Caco-2 (cell line): ENCODE measurements at regions not wholly inside any gene's neighbourhood (a gene's known extent, or its start where the extent isn't known, plus 50 kb on each side); places are given as distances from the start of the nearest gene placed in this dataset.

ENCODE experiments used
- BruUV-seq: library from RNA; stranded (reverse); fragments of 400-500 nt; replicated peaks from 2 replicates; lab custom pipeline; 2021; lab: Mats Ljungman, UMichigan
- CTCF ChIA-PET: fragments of 300-600 bp; sonication (Branson Sonifier 250); formaldehyde crosslinking; loops from one replicate; lab custom pipeline; 2022; ENCODE audit warnings: antibody characterized with exemption; lab: Charles Lee
- POLR2A ChIA-PET: fragments of 300-600 bp; sonication (Branson Sonifier 250); formaldehyde crosslinking; loops from one replicate; lab custom pipeline; 2022; ENCODE audit warnings: antibody characterized with exemption; lab: Charles Lee
- DNase-seq, 2 experiments: peaks; one replicate each; pipeline versions ENCODE4 v3.0.0 to v3.0.0-alpha.2; 2020 to 2022
- H3K27me3 ChIP-seq: replicated peaks from 2 replicates; pipeline ENCODE4 v1.6.0; 2011; ENCODE audit warnings: low read length; ENCODE audit not compliant: control insufficient read depth, insufficient read depth
- H3K36me3 ChIP-seq: 2 replicates; pipeline ENCODE4 v1.5.1; 2011; ENCODE audit warnings: low read length; ENCODE audit not compliant: control insufficient read depth, insufficient read depth
- H3K4me1 ChIP-seq: fragments of 250-450 bp; sonication (Bioruptor Pico); 2 replicates; pipeline ENCODE4 v1.5.1; 2020; ENCODE audit warnings: mild to moderate bottlenecking
- H3K4me3 ChIP-seq: 2 replicates; pipeline ENCODE4 v1.5.1; 2011; ENCODE audit warnings: low read depth, mild to moderate bottlenecking, control low read depth, low read length
- H3K9me3 ChIP-seq: fragments of 250-450 bp; sonication (Bioruptor Pico); 2 replicates; pipeline ENCODE4 v1.5.1; 2020; ENCODE audit warnings: mild to moderate bottlenecking, moderate library complexity
- H3K27ac Mint-ChIP-seq: one replicate; pipeline ENCODE4 v1.8.0; 2022; ENCODE audit warnings: mixed read lengths; ENCODE audit not compliant: unreplicated experiment
- H3K27me3 Mint-ChIP-seq: one replicate; pipeline ENCODE4 v1.8.0; 2022; ENCODE audit warnings: mixed read lengths; ENCODE audit not compliant: insufficient read depth, unreplicated experiment
- H3K36me3 Mint-ChIP-seq: one replicate; pipeline ENCODE4 v1.8.0; 2022; ENCODE audit warnings: mild to moderate bottlenecking, mixed read lengths; ENCODE audit not compliant: insufficient read depth, unreplicated experiment
- H3K4me1 Mint-ChIP-seq: one replicate; pipeline ENCODE4 v1.8.0; 2022; ENCODE audit warnings: low read depth, mixed read lengths; ENCODE audit not compliant: unreplicated experiment
- H3K4me3 Mint-ChIP-seq: one replicate; pipeline ENCODE4 v1.8.0; 2022; ENCODE audit warnings: mild to moderate bottlenecking, moderate library complexity, mixed read lengths; ENCODE audit not compliant: unreplicated experiment
- H3K9me3 Mint-ChIP-seq: one replicate; pipeline ENCODE4 v1.8.0; 2022; ENCODE audit warnings: mixed read lengths; ENCODE audit not compliant: unreplicated experiment
- CTCF ChIP-seq, 2 experiments: fragments of 200-600 bp in 1 of 2; IDR thresholded peaks; 1 replicate in 1 of 2; 2 replicates in 1 of 2; pipeline versions ENCODE4 v1.5.1 to v1.8.0; 2011 to 2022; ENCODE audit warnings: antibody characterized with exemption in 1 of 2, control low read depth in 1 of 2, inconsistent platforms in 1 of 2, low read depth in 1 of 2, low read length in 1 of 2, mild to moderate bottlenecking in 1 of 2, moderate library complexity in 1 of 2; ENCODE audit not compliant: insufficient read depth in 1 of 2, severe bottlenecking in 1 of 2, unreplicated experiment in 1 of 2
- intact Hi-C: fragments of 100-400 bp; cut with micrococcal nuclease; formaldehyde crosslinking; loops from one replicate; pipeline ENCODE4 v1.10.0; 2022; ENCODE audit not compliant: unreplicated experiment

GRCh38 chr2:189305291-189305943, 125.9 kb upstream of the COL5A2 start:
- Mint-ChIP-seq H3K27ac (no peak overlapping the region), H3K4me3 (no peak overlapping the region), H3K4me1 (peaks cover 38% of the 10 kb centered on the region), H3K27me3 (no peaks in the 10 kb centered on the region), H3K9me3 (peaks cover 9% of the 10 kb centered on the region), H3K36me3 (no peaks in the 10 kb centered on the region)
- ChIA-PET CTCF (no interaction called here), POLR2A (no interaction called here)
- H3K4me3 ChIP-seq = no peak overlapping the region
- no peaks in the 10 kb centered on the region for H3K27me3 ChIP-seq
- TF ChIP-seq CTCF (IDR thresholded peaks at IDR 0.05; ENCODE audit: insufficient read depth in 1 of 2, low read depth in 1 of 2, low read length in 1 of 2, severe bottlenecking in 1 of 2, unreplicated experiment in 1 of 2) = no peak
- BruUV-seq = no TSS peak
- H3K36me3 ChIP-seq = no peaks in the 10 kb centered on the region
- intact Hi-C loops = no loop called here
- H3K4me1 ChIP-seq = peaks cover 47% of the 10 kb centered on the region
- no peak for DNase-seq
- H3K9me3 ChIP-seq = no peaks in the 10 kb centered on the region

GRCh38 chr2:189306525-189306924, 127.0 kb upstream of the COL5A2 start:
- TF ChIP-seq CTCF (IDR thresholded peaks at IDR 0.05; ENCODE audit: insufficient read depth in 1 of 2, low read depth in 1 of 2, low read length in 1 of 2, severe bottlenecking in 1 of 2, unreplicated experiment in 1 of 2) = no peak
- H3K36me3 Mint-ChIP-seq = no peaks in the 10 kb centered on the region
- H3K27ac Mint-ChIP-seq = no peak overlapping the region
- H3K4me1 Mint-ChIP-seq = peaks cover 38% of the 10 kb centered on the region
- peaks cover 9% of the 10 kb centered on the region for H3K9me3 Mint-ChIP-seq
- ChIA-PET CTCF (no interaction called here), POLR2A (no interaction called here)
- H3K4me1 ChIP-seq = peaks cover 47% of the 10 kb centered on the region
- no peak overlapping the region for H3K4me3 Mint-ChIP-seq
- no peaks in the 10 kb centered on the region; the same call in 1 of the 2 replicates for H3K36me3 ChIP-seq
- intact Hi-C loops = loop anchor here (1.0 kb wide), 1 partner anchor 16 kb away; no protein-coding TSS in a partner anchor
- no peak overlapping the region for H3K4me3 ChIP-seq
- no peaks in the 10 kb centered on the region for H3K27me3 Mint-ChIP-seq
- H3K9me3 ChIP-seq = no peaks in the 10 kb centered on the region
- DNase-seq = no peak
- no TSS peak for BruUV-seq
- H3K27me3 ChIP-seq = no peaks in the 10 kb centered on the region

GRCh38 chr2:189308056-189308790, 128.7 kb upstream of the COL5A2 start:
- no peak for DNase-seq
- CTCF ChIA-PET = no interaction called here

More at GRCh38 chr2:189308056-189308790, 128.7 kb upstream of the COL5A2 start:
- H3K9me3 ChIP-seq = no peaks in the 10 kb centered on the region
- Mint-ChIP-seq H3K4me3 (no peak overlapping the region), H3K27ac (no peak overlapping the region), H3K27me3 (no peaks in the 10 kb centered on the region), H3K36me3 (no peaks in the 10 kb centered on the region), H3K9me3 (peaks cover 9% of the 10 kb centered on the region), H3K4me1 (peaks cover 40% of the 10 kb centered on the region)
- POLR2A ChIA-PET = no interaction called here
- no peaks in the 10 kb centered on the region for H3K27me3 ChIP-seq
- peaks cover 51% of the 10 kb centered on the region for H3K4me1 ChIP-seq
- TF ChIP-seq CTCF (IDR thresholded peaks at IDR 0.05; ENCODE audit: insufficient read depth in 1 of 2, low read depth in 1 of 2, low read length in 1 of 2, severe bottlenecking in 1 of 2, unreplicated experiment in 1 of 2) = no peak
- intact Hi-C loops = no loop called here
- H3K36me3 ChIP-seq = no peaks in the 10 kb centered on the region; the same call in 1 of the 2 replicates
- no peak overlapping the region for H3K4me3 ChIP-seq
- BruUV-seq = no TSS peak
